RWPE1 (cell line): ENCODE measurements at regions not wholly inside any gene's neighbourhood (a gene's known extent, or its start where the extent isn't known, plus 50 kb on each side); places are given as distances from the start of the nearest gene placed in this dataset.

Source experiments
- CTCF ChIA-PET: fragments of 350-600 bp; sonication (Branson Sonifier 250); formaldehyde crosslinking; extraction: SDS; loops from one replicate; lab custom pipeline; 2021; lab: Yijun Ruan, JAX
- POLR2A ChIA-PET: fragments of 400-600 bp; formaldehyde crosslinking; extraction: SDS; loops from one replicate; lab custom pipeline; 2020; ENCODE audit warnings: antibody characterized with exemption; ENCODE audit not compliant: low non-redundant PET; lab: Yijun Ruan, JAX
- DNase-seq: peaks from one replicate; pipeline ENCODE4 v3.0.0; 2012; ENCODE audit warnings: low spot score
- H3K27ac ChIP-seq: fragments of 450-650 bp; 2 replicates; pipeline ENCODE4 v1.5.1; 2017
- TF ChIP-seq, protein P1 (sequence below): fragments of 450-650 bp; conservative IDR thresholded peaks from 2 replicates; pipeline ENCODE4 v1.5.1; 2017; ENCODE audit warnings: low read depth, mild to moderate bottlenecking

GRCh38 chr5:96566833-96567587 is 95.2 kb upstream of the CAST start:
- ChIA-PET CTCF (interaction anchor here (0.5 to 0.7 kb wide), 2 partner anchors 596 to 597 kb away, joined by 3 to 4 read pairs; no protein-coding TSS in a partner anchor), POLR2A (no interaction called here)
- H3K27ac ChIP-seq: no peak overlapping the region
- no peak for DNase-seq
- TF ChIP-seq, protein P1, sequence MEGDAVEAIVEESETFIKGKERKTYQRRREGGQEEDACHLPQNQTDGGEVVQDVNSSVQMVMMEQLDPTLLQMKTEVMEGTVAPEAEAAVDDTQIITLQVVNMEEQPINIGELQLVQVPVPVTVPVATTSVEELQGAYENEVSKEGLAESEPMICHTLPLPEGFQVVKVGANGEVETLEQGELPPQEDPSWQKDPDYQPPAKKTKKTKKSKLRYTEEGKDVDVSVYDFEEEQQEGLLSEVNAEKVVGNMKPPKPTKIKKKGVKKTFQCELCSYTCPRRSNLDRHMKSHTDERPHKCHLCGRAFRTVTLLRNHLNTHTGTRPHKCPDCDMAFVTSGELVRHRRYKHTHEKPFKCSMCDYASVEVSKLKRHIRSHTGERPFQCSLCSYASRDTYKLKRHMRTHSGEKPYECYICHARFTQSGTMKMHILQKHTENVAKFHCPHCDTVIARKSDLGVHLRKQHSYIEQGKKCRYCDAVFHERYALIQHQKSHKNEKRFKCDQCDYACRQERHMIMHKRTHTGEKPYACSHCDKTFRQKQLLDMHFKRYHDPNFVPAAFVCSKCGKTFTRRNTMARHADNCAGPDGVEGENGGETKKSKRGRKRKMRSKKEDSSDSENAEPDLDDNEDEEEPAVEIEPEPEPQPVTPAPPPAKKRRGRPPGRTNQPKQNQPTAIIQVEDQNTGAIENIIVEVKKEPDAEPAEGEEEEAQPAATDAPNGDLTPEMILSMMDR: no peak

- ChIA-PET CTCF (interaction anchor here (0.6 kb wide), 1 partner anchor 1226 kb away, joined by 4 read pairs; no protein-coding TSS in a partner anchor), POLR2A (no interaction called here)
- no peak for DNase-seq
- H3K27ac ChIP-seq: no peak overlapping the region
- TF ChIP-seq, protein P1: no peak
Measured at GRCh38 chr5:96569332-96569731, 92.8 kb upstream of the CAST start.

- CTCF ChIA-PET: interaction anchor here (0.6 kb wide), 1 partner anchor 1225 kb away, joined by 4 read pairs; no protein-coding TSS in a partner anchor
- TF ChIP-seq, protein P1: no peak
- POLR2A ChIA-PET: no interaction called here
- no peak overlapping the region for H3K27ac ChIP-seq
- DNase-seq: no peak
Measured at GRCh38 chr5:96569770-96570169, 92.4 kb upstream of the CAST start.

- DNase-seq: peak; percentile 97
- POLR2A ChIA-PET: no interaction called here
- peak overlapping the region; percentile 67 for H3K27ac ChIP-seq
Measured at GRCh38 chr5:96572864-96573512, 89.2 kb upstream of the CAST start.

GRCh38 chr5:96573513-96573894 is 88.7 kb upstream of the CAST start:
- ChIA-PET POLR2A (no interaction called here), CTCF (interaction anchor here (1.6 kb wide), 1 partner anchor 11 kb away, joined by 3 read pairs; no protein-coding TSS in a partner anchor)

More at GRCh38 chr5:96572864-96573512, 89.2 kb upstream of the CAST start:
- TF ChIP-seq, protein P1: no peak
- CTCF ChIA-PET: interaction anchor here (1.6 kb wide), 1 partner anchor 12 kb away, joined by 3 read pairs; no protein-coding TSS in a partner anchor

DNA sequence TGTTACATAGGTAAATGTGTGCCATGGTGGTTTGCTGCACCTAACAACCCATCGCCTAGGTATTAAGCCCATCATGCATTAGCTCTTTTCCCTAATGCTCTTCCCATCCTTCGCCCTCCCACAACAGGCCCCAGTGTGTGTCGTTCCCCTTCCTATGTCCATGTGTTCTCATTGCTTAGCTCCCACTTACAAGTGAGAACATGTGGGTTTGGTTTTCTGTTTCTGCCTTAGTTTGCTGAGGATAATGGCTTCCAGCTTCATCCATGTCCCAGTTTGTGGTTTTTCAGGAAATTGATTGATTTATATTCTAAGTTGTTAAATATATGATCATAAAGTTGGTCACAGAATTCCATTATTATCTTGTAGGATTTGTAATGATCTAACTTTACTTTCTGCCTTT is 85.3 kb upstream of the CAST start:
- POLR2A ChIA-PET: no interaction called here
- CTCF ChIA-PET: interaction anchor here (0.6 to 0.9 kb wide), 2 partner anchors 580 to 615 kb away, joined by 3 read pairs; partner anchors contain the start of gene ELL2
- TF ChIP-seq, protein P1: no peak

More at GRCh38 chr5:96573513-96573894, 88.7 kb upstream of the CAST start:
- no peak overlapping the region for H3K27ac ChIP-seq
- TF ChIP-seq, protein P1: no peak
- DNase-seq: no peak

More for the DNA sequence above, 85.3 kb upstream of the CAST start:
- H3K27ac ChIP-seq: no peak overlapping the region
- no peak for DNase-seq
